GM23338 (cell line): ENCODE measurements at regions not wholly inside any gene's neighbourhood (a gene's known extent, or its start where the extent isn't known, plus 50 kb on each side); places are given as distances from the start of the nearest gene placed in this dataset.

ENCODE experiments used
- ATAC-seq: fragments of 200-7000 bp; cut with Tn5 transposase; 3 replicates; pipeline ENCODE4 v1.9.1; 2020
- DNase-seq: peaks from one replicate; pipeline ENCODE4 v3.0.0-alpha.2; 2015; ENCODE audit warnings: low spot score
- H2AFZ ChIP-seq: fragments of 200-600 bp; sonication (generic); 2 replicates; pipeline ENCODE4 v1.8.0; 2016; ENCODE audit warnings: antibody characterized with exemption, mild to moderate bottlenecking, moderate library complexity
- H3F3A ChIP-seq: fragments of 200-600 bp; sonication (generic); replicated peaks from 2 replicates; pipeline ENCODE4 v1.8.0; 2017; ENCODE audit warnings: antibody characterized with exemption, mixed run types, low read depth
- H3K27ac ChIP-seq: fragments of 200-600 bp; sonication (generic); 2 replicates; pipeline ENCODE4 v1.6.1; 2016; ENCODE audit warnings: low read depth
- H3K27me3 ChIP-seq: fragments of 200-600 bp; sonication (generic); 2 replicates; pipeline ENCODE4 v1.8.0; 2016; ENCODE audit warnings: mild to moderate bottlenecking, mixed run types, moderate library complexity; ENCODE audit not compliant: insufficient read depth
- H3K36me3 ChIP-seq: fragments of 200-600 bp; sonication (generic); 2 replicates; pipeline ENCODE4 v1.8.0; 2016; ENCODE audit warnings: mild to moderate bottlenecking; ENCODE audit not compliant: insufficient read depth
- H3K4me1 ChIP-seq: fragments of 200-600 bp; sonication (generic); 2 replicates; pipeline ENCODE4 v1.8.0; 2016; ENCODE audit warnings: mild to moderate bottlenecking, moderate library complexity; ENCODE audit not compliant: insufficient read depth
- H3K4me2 ChIP-seq: fragments of 200-600 bp; sonication (generic); 2 replicates; pipeline ENCODE4 v1.7.1; 2017; ENCODE audit warnings: mixed run types
- H3K4me3 ChIP-seq: fragments of 200-600 bp; sonication (generic); 2 replicates; pipeline ENCODE4 v1.6.1; 2016; ENCODE audit warnings: mixed run types
- H3K79me2 ChIP-seq: fragments of 200-600 bp; sonication (generic); replicated peaks from 2 replicates; pipeline ENCODE4 v1.8.0; 2017; ENCODE audit warnings: mild to moderate bottlenecking; ENCODE audit not compliant: insufficient read depth
- H3K9me2 ChIP-seq: fragments of 200-600 bp; sonication (generic); 2 replicates; pipeline ENCODE4 v1.8.0; 2017; ENCODE audit not compliant: insufficient read depth
- H4K20me1 ChIP-seq: fragments of 200-600 bp; sonication (generic); replicated peaks from 2 replicates; pipeline ENCODE4 v1.8.0; 2017; ENCODE audit warnings: mild to moderate bottlenecking; ENCODE audit not compliant: insufficient read depth
- H3K27ac Mint-ChIP-seq: 2 replicates; pipeline ENCODE4 v1.8.0; 2020; ENCODE audit warnings: inconsistent platforms, mild to moderate bottlenecking, moderate library complexity, mixed read lengths
- H3K27me3 Mint-ChIP-seq: 3 replicates; pipeline ENCODE4 v1.8.0; 2022; ENCODE audit warnings: low read depth, mild to moderate bottlenecking, moderate library complexity, mixed read lengths, inconsistent platforms; ENCODE audit not compliant: insufficient read depth, poor library complexity
- H3K36me3 Mint-ChIP-seq: 3 replicates; pipeline ENCODE4 v1.8.0; 2021; ENCODE audit warnings: low read depth, mild to moderate bottlenecking, inconsistent platforms, moderate library complexity, mixed read lengths
- H3K4me1 Mint-ChIP-seq: 3 replicates; pipeline ENCODE4 v1.8.0; 2020; ENCODE audit warnings: mild to moderate bottlenecking, inconsistent platforms, mixed read lengths
- H3K4me3 Mint-ChIP-seq: 3 replicates; pipeline ENCODE4 v1.8.0; 2021; ENCODE audit warnings: moderate library complexity, mild to moderate bottlenecking, inconsistent platforms, mixed read lengths
- H3K9me3 Mint-ChIP-seq: 3 replicates; pipeline ENCODE4 v1.8.0; 2020; ENCODE audit warnings: moderate library complexity, mild to moderate bottlenecking, inconsistent platforms, mixed read lengths
- CREB1 ChIP-seq: fragments of 250-450 bp; sonication (Bioruptor Pico); IDR thresholded peaks from 2 replicates; pipeline ENCODE4 v1.5.0; 2020; ENCODE audit warnings: low read depth, mild to moderate bottlenecking, moderate library complexity
- CTCF ChIP-seq, 2 experiments: fragments of 200-600 bp in 1 of 2; sonication (generic) in 1 of 2; conservative IDR thresholded peaks; 2 replicates each; pipeline versions ENCODE4 v1.5.1 to v1.6.1; 2016 to 2017; ENCODE audit warnings: antibody characterized with exemption in 2 of 2, low read depth in 2 of 2, mild to moderate bottlenecking in 2 of 2, moderate library complexity in 1 of 2
- ETS1 ChIP-seq: IDR thresholded peaks from 2 replicates; pipeline ENCODE4 v1.6.1; 2016; ENCODE audit warnings: antibody characterized with exemption
- EZH2 ChIP-seq: fragments of 200-600 bp; sonication (generic); IDR thresholded peaks from one replicate; pipeline ENCODE4 v1.8.0; 2017; ENCODE audit warnings: antibody characterized with exemption, mild to moderate bottlenecking, low read depth; ENCODE audit not compliant: unreplicated experiment
- EZH2phosphoT487 ChIP-seq: fragments of 200-600 bp; sonication (generic); IDR thresholded peaks from one replicate; pipeline ENCODE4 v1.8.1; 2018; ENCODE audit warnings: antibody characterized with exemption; ENCODE audit not compliant: unreplicated experiment
- JUNB ChIP-seq: IDR thresholded peaks from one replicate; pipeline ENCODE4 v1.6.1; 2016; ENCODE audit warnings: antibody characterized with exemption; ENCODE audit not compliant: unreplicated experiment
- POLR2AphosphoS5 ChIP-seq: IDR thresholded peaks from 2 replicates; pipeline ENCODE4 v1.6.1; 2016; ENCODE audit warnings: antibody characterized with exemption, low read depth
- ZNF114 ChIP-seq: fragments of 250-450 bp; sonication (Bioruptor Pico); IDR thresholded peaks from 2 replicates; pipeline ENCODE4 v1.5.0; 2020; ENCODE audit warnings: mild to moderate bottlenecking, moderate library complexity
- ZNF331 ChIP-seq: fragments of 250-450 bp; sonication (Bioruptor Pico); IDR thresholded peaks from 2 replicates; pipeline ENCODE4 v1.5.0; 2020; ENCODE audit warnings: low read depth, mild to moderate bottlenecking, moderate library complexity

DNA sequence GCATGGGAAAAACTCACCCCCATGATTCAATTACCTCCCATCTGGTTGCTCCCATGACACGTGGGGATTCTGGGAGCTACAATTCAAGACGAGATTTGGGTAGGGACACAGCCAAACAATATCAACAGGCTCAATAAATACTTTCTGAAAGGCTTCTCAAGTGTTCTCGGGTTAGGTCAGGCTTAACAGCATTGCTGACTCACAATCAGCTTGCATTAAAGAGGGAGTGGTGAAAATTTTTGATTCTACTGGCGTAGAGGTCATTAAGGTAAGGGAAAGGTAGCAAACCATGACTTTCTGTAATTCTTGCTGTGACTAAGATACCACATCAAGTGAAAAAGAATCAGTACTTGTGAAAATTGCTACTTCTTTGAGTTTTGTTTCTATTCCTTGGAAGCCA, 126.4 kb downstream of the JCAD start:
- H4K20me1 ChIP-seq = no peaks in the 10 kb centered on the region
- H3K27me3 Mint-ChIP-seq = no peaks in the 10 kb centered on the region
- H3K9me2 ChIP-seq = no peaks in the 10 kb centered on the region
- H3K4me2 ChIP-seq = no peak overlapping the region
- no peaks in the 10 kb centered on the region for H3K27me3 ChIP-seq
- no peak overlapping the region for H3K27ac Mint-ChIP-seq
- no peak for DNase-seq
- H3K4me1 Mint-ChIP-seq = no peaks in the 10 kb centered on the region; the same call in 2 of the 3 replicates
- no peaks in the 10 kb centered on the region for H3F3A ChIP-seq
- H3K4me3 Mint-ChIP-seq = no peak overlapping the region
- H3K4me3 ChIP-seq = no peak overlapping the region
- TF ChIP-seq JUNB (no peak), ETS1 (no peak)
- no peak for ATAC-seq
- no peaks in the 10 kb centered on the region for H3K79me2 ChIP-seq
- H3K9me3 Mint-ChIP-seq = no peaks in the 10 kb centered on the region
- no peak overlapping the region for H2AFZ ChIP-seq
- no peaks in the 10 kb centered on the region for H3K36me3 Mint-ChIP-seq
- H3K36me3 ChIP-seq = peaks cover 4% of the 10 kb centered on the region; the same call in 1 of the 2 replicates
- no peaks in the 10 kb centered on the region for H3K4me1 ChIP-seq
- no peak overlapping the region for H3K27ac ChIP-seq

DNA sequence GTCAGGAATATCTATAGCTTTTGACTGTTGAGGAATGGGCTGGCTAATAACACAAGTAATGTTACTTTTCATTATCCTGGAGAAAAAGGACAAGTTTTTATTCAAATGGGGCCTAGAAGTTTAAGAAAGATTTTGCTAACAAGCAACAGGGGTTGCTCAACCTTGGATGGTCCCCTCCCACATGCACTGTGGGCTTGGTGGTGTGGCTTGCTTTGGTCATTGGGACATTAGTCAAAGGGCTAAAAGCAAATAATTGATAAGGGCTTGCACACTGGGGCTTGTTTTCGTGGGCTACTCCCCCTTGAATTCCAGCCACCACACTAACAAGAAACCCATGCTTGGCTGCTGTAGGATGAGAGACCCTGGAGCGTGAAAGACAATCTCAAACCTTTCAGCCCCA, 127.6 kb downstream of the JCAD start:
- H3K4me2 ChIP-seq = no peak overlapping the region
- H3K27ac Mint-ChIP-seq = no peak overlapping the region
- H3K4me1 ChIP-seq = no peaks in the 10 kb centered on the region
- H3K27ac ChIP-seq = no peak overlapping the region
- H3K4me3 Mint-ChIP-seq = no peak overlapping the region
- no peak for DNase-seq
- H3K27me3 ChIP-seq = no peaks in the 10 kb centered on the region
- no peak overlapping the region for H2AFZ ChIP-seq
- no peaks in the 10 kb centered on the region for H3K9me3 Mint-ChIP-seq
- no peaks in the 10 kb centered on the region for H3F3A ChIP-seq
- no peaks in the 10 kb centered on the region for H4K20me1 ChIP-seq
- H3K36me3 ChIP-seq = peaks cover 4% of the 10 kb centered on the region; the same call in 1 of the 2 replicates
- no peaks in the 10 kb centered on the region for H3K79me2 ChIP-seq
- peaks cover 2% of the 10 kb centered on the region for H3K27me3 Mint-ChIP-seq
- no peak for TF ChIP-seq CTCF (conservative IDR thresholded peaks at IDR 0.05; ENCODE audit: low read depth in 2 of 2)
- no peak overlapping the region for H3K4me3 ChIP-seq
- no peaks in the 10 kb centered on the region for H3K36me3 Mint-ChIP-seq
- no peak for ATAC-seq
- H3K9me2 ChIP-seq = no peaks in the 10 kb centered on the region
- H3K4me1 Mint-ChIP-seq = peaks cover 6% of the 10 kb centered on the region; the same call in 2 of the 3 replicates

DNA sequence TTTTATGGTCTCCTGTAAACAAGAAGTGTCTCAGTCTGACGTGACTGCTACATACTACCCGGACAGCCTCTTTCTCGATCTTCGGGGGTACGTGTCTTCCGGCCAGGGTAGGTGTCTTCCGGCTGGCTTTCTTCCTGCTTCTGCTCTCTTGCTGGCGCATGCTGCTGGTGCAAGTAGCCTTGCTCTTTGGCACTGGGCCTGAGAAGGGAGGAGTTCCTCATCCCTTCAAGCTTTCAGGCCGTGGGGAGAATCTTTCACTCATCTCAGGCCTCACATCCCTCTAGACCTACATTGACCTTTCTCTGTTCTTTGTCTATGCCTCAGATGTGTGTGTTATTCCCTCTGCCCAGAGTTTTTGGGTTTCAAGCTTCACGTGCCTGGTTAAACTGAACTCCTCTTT, 130.4 kb downstream of the JCAD start:
- Histone ChIP-seq H3K4me1 (no peaks in the 10 kb centered on the region), H3K4me3 (no peak overlapping the region), H3K79me2 (no peaks in the 10 kb centered on the region), H3K36me3 (peaks cover 4% of the 10 kb centered on the region; the same call in 1 of the 2 replicates), H4K20me1 (no peaks in the 10 kb centered on the region), H3K9me2 (no peaks in the 10 kb centered on the region), H3K27me3 (no peaks in the 10 kb centered on the region), H3F3A (no peaks in the 10 kb centered on the region), H3K27ac (no peak overlapping the region), H3K4me2 (no peak overlapping the region), H2AFZ (no peak overlapping the region)
- peaks cover 8% of the 10 kb centered on the region for H3K27me3 Mint-ChIP-seq
- H3K9me3 Mint-ChIP-seq = no peaks in the 10 kb centered on the region; the same call in 1 of the 3 replicates
- DNase-seq (no peak), ATAC-seq (no peak)
- H3K27ac Mint-ChIP-seq = no peak overlapping the region
- H3K36me3 Mint-ChIP-seq = no peaks in the 10 kb centered on the region
- H3K4me3 Mint-ChIP-seq = no peak overlapping the region
- H3K4me1 Mint-ChIP-seq = peaks cover 15% of the 10 kb centered on the region
- no peak for TF ChIP-seq EZH2phosphoT487
- TF ChIP-seq ETS1 = no peak
- no peak for TF ChIP-seq CREB1 (CRISPR knock-in tag)
- TF ChIP-seq EZH2 = no peak
- no peak for TF ChIP-seq CTCF (conservative IDR thresholded peaks at IDR 0.05; ENCODE audit: low read depth in 2 of 2)
- TF ChIP-seq POLR2AphosphoS5 = no peak
- TF ChIP-seq ZNF114 = no peak
- no peak for TF ChIP-seq ZNF331 (CRISPR knock-in tag)
- TF ChIP-seq JUNB = no peak
